ENCODE measurements at regions not wholly inside any gene's neighbourhood (a gene's known extent, or its start where the extent isn't known, plus 50 kb on each side); places are given as distances from the start of the nearest gene placed in this dataset.

GRCh38 chr21:14686466-14687267 lies 140.6 kb upstream of the SAMSN1 start:
- no peak overlapping the region for H3K4me3 Mint-ChIP-seq
- no peaks in the 10 kb centered on the region for H3K27me3 Mint-ChIP-seq (ENCODE audit: low read depth)
- TF ChIP-seq CTCF (IDR thresholded peaks at IDR 0.05; ENCODE audit: unreplicated experiment in 3 of 3), result no peak
- no peaks in the 10 kb centered on the region for H3K36me3 Mint-ChIP-seq (ENCODE audit: low read depth)
- H3K27ac Mint-ChIP-seq, result no peak overlapping the region
- H3K9me3 Mint-ChIP-seq, result no peaks in the 10 kb centered on the region
- H3K4me1 Mint-ChIP-seq, result no peaks in the 10 kb centered on the region

- H3K4me1 Mint-ChIP-seq, result no peaks in the 10 kb centered on the region
- no peaks in the 10 kb centered on the region for H3K27me3 Mint-ChIP-seq (ENCODE audit: low read depth)
- no peaks in the 10 kb centered on the region for H3K36me3 Mint-ChIP-seq (ENCODE audit: low read depth)
- TF ChIP-seq CTCF (IDR thresholded peaks at IDR 0.05; ENCODE audit: unreplicated experiment in 3 of 3), result no peak
- no peak overlapping the region for H3K27ac Mint-ChIP-seq
- H3K4me3 Mint-ChIP-seq, result no peak overlapping the region
- H3K9me3 Mint-ChIP-seq, result no peaks in the 10 kb centered on the region
Measured at GRCh38 chr21:14685568-14685967, 139.5 kb upstream of the SAMSN1 start.

- Mint-ChIP-seq H3K4me3 (no peak overlapping the region), H3K27me3 (ENCODE audit: low read depth) (no peaks in the 10 kb centered on the region), H3K9me3 (no peaks in the 10 kb centered on the region), H3K36me3 (ENCODE audit: low read depth) (no peaks in the 10 kb centered on the region), H3K4me1 (no peaks in the 10 kb centered on the region), H3K27ac (no peak overlapping the region)
- no peak for TF ChIP-seq CTCF (IDR thresholded peaks at IDR 0.05; ENCODE audit: unreplicated experiment in 3 of 3)
Measured at GRCh38 chr21:14684071-14684470, 138.0 kb upstream of the SAMSN1 start.

- no peak overlapping the region for H3K4me3 Mint-ChIP-seq
- no peaks in the 10 kb centered on the region for H3K27me3 Mint-ChIP-seq (ENCODE audit: low read depth)
- no peaks in the 10 kb centered on the region for H3K4me1 Mint-ChIP-seq
- H3K36me3 Mint-ChIP-seq (ENCODE audit: low read depth), result no peaks in the 10 kb centered on the region
- no peaks in the 10 kb centered on the region for H3K9me3 Mint-ChIP-seq
- no peak for TF ChIP-seq CTCF (IDR thresholded peaks at IDR 0.05; ENCODE audit: unreplicated experiment in 3 of 3)
- no peak overlapping the region for H3K27ac Mint-ChIP-seq
Measured at GRCh38 chr21:14683063-14683462, 136.9 kb upstream of the SAMSN1 start.

- Mint-ChIP-seq H3K27ac (no peak overlapping the region), H3K36me3 (ENCODE audit: low read depth) (no peaks in the 10 kb centered on the region), H3K4me3 (no peak overlapping the region), H3K27me3 (ENCODE audit: low read depth) (no peaks in the 10 kb centered on the region), H3K9me3 (no peaks in the 10 kb centered on the region), H3K4me1 (peaks cover 6% of the 10 kb centered on the region)
- TF ChIP-seq CTCF (IDR thresholded peaks at IDR 0.05; ENCODE audit: unreplicated experiment in 3 of 3), result no peak
Measured at GRCh38 chr21:14678973-14679574, 133.0 kb upstream of the SAMSN1 start.
